Neural progenitor cell (in vitro differentiated cells): ENCODE measurements at regions not wholly inside any gene's neighbourhood (a gene's known extent, or its start where the extent isn't known, plus 50 kb on each side); places are given as distances from the start of the nearest gene placed in this dataset.

ENCODE experiments used
- DNase-seq: peaks from one replicate; pipeline ENCODE4 v3.0.0-alpha.2; 2016; ENCODE audit warnings: low spot score
- H2AFZ ChIP-seq: fragments of 200-600 bp; sonication (generic); replicated peaks from 2 replicates; pipeline ENCODE4 v1.6.1; 2016; ENCODE audit warnings: antibody characterized with exemption
- H3F3A ChIP-seq: fragments of 200-600 bp; sonication (generic); 2 replicates; pipeline ENCODE4 v1.6.1; 2016; ENCODE audit warnings: antibody characterized with exemption, low read depth
- H3K27ac ChIP-seq: fragments of 200-600 bp; sonication (generic); 2 replicates; pipeline ENCODE4 v1.5.1; 2016; ENCODE audit warnings: mild to moderate bottlenecking
- H3K27me3 ChIP-seq: fragments of 200-600 bp; sonication (generic); 2 replicates; pipeline ENCODE4 v1.6.1; 2016; ENCODE audit warnings: mild to moderate bottlenecking, moderate library complexity
- H3K36me3 ChIP-seq: fragments of 200-600 bp; sonication (generic); 2 replicates; pipeline ENCODE4 v1.5.1; 2016
- H3K4me1 ChIP-seq: fragments of 200-600 bp; sonication (generic); 2 replicates; pipeline ENCODE4 v1.6.1; 2016; ENCODE audit warnings: mixed run types
- H3K4me2 ChIP-seq: fragments of 200-600 bp; sonication (generic); 2 replicates; pipeline ENCODE4 v1.6.1; 2016
- H3K4me3 ChIP-seq: fragments of 200-600 bp; sonication (generic); 2 replicates; pipeline ENCODE4 v1.5.1; 2016
- H3K79me2 ChIP-seq: fragments of 200-600 bp; sonication (generic); 2 replicates; pipeline ENCODE4 v1.6.1; 2016; ENCODE audit warnings: low read depth
- H3K9ac ChIP-seq: fragments of 200-600 bp; sonication (generic); 2 replicates; pipeline ENCODE4 v1.6.1; 2016
- H3K9me3 ChIP-seq: fragments of 200-600 bp; sonication (generic); 2 replicates; pipeline ENCODE4 v1.5.1; 2016; ENCODE audit warnings: low read depth
- H4K20me1 ChIP-seq: fragments of 200-600 bp; sonication (generic); 2 replicates; pipeline ENCODE4 v1.6.1; 2016; ENCODE audit warnings: low read depth
- H3K27ac Mint-ChIP-seq: 3 replicates; pipeline ENCODE4 v1.8.0; 2021; ENCODE audit warnings: mixed read lengths
- H3K27me3 Mint-ChIP-seq: 2 replicates; pipeline ENCODE4 v1.8.0; 2022; ENCODE audit warnings: low read depth, mild to moderate bottlenecking, inconsistent platforms, moderate library complexity, mixed read lengths; ENCODE audit not compliant: insufficient read depth
- H3K36me3 Mint-ChIP-seq: 3 replicates; pipeline ENCODE4 v1.8.0; 2021; ENCODE audit warnings: mixed read lengths
- H3K4me1 Mint-ChIP-seq: 3 replicates; pipeline ENCODE4 v1.8.0; 2021; ENCODE audit warnings: mixed read lengths
- H3K4me3 Mint-ChIP-seq: 3 replicates; pipeline ENCODE4 v1.8.0; 2021; ENCODE audit warnings: mild to moderate bottlenecking, moderate library complexity, mixed read lengths
- H3K9me3 Mint-ChIP-seq: 3 replicates; pipeline ENCODE4 v1.8.0; 2020; ENCODE audit warnings: mixed read lengths
- CTCF ChIP-seq: fragments of 200-600 bp; sonication (generic); IDR thresholded peaks from 2 replicates; pipeline ENCODE4 v1.5.1; 2017; ENCODE audit warnings: antibody characterized with exemption, mild to moderate bottlenecking
- EZH2 ChIP-seq: fragments of 200-600 bp; sonication (generic); IDR thresholded peaks from 2 replicates; pipeline ENCODE4 v1.6.1; 2017; ENCODE audit warnings: antibody characterized with exemption, mild to moderate bottlenecking, moderate library complexity
- EZH2phosphoT487 ChIP-seq: fragments of 200-600 bp; sonication (generic); IDR thresholded peaks from 2 replicates; pipeline ENCODE4 v1.6.1; 2017; ENCODE audit warnings: antibody characterized with exemption

GRCh38 chr1:95497566-95497965 lies 263.6 kb downstream of the RWDD3 start:
- H3K9ac ChIP-seq: no peak overlapping the region
- no peak overlapping the region for H2AFZ ChIP-seq
- no peak overlapping the region for H3K4me3 ChIP-seq
- no peaks in the 10 kb centered on the region for H3K9me3 ChIP-seq
- no peak overlapping the region for H3K27ac ChIP-seq
- H3K4me1 ChIP-seq: no peaks in the 10 kb centered on the region
- no peaks in the 10 kb centered on the region for H3K27me3 ChIP-seq
- H3K27me3 Mint-ChIP-seq: peaks cover 2% of the 10 kb centered on the region
- no peaks in the 10 kb centered on the region for H4K20me1 ChIP-seq
- no peak overlapping the region for H3K4me2 ChIP-seq
- no peaks in the 10 kb centered on the region for H3K79me2 ChIP-seq
- H3K36me3 ChIP-seq: no peaks in the 10 kb centered on the region
- no peaks in the 10 kb centered on the region for H3K9me3 Mint-ChIP-seq
- H3K4me3 Mint-ChIP-seq: no peak overlapping the region
- H3K27ac Mint-ChIP-seq: no peak overlapping the region
- peaks cover 6% of the 10 kb centered on the region for H3K4me1 Mint-ChIP-seq
- no peak for DNase-seq
- H3K36me3 Mint-ChIP-seq: no peaks in the 10 kb centered on the region
- no peaks in the 10 kb centered on the region for H3F3A ChIP-seq
- no peak for TF ChIP-seq EZH2
- no peak for TF ChIP-seq EZH2phosphoT487
- no peak for TF ChIP-seq CTCF

GRCh38 chr1:95503278-95504030 lies 269.4 kb downstream of the RWDD3 start:
- H3K79me2 ChIP-seq: no peaks in the 10 kb centered on the region
- H3K27me3 Mint-ChIP-seq: peaks cover 4% of the 10 kb centered on the region
- no peaks in the 10 kb centered on the region for H3K9me3 ChIP-seq
- no peaks in the 10 kb centered on the region for H3K36me3 Mint-ChIP-seq
- H3K4me3 ChIP-seq: no peak overlapping the region
- no peak overlapping the region for H3K4me2 ChIP-seq
- H3K4me1 ChIP-seq: no peaks in the 10 kb centered on the region
- H3K27ac Mint-ChIP-seq: no peak overlapping the region
- H3F3A ChIP-seq: no peaks in the 10 kb centered on the region
- H3K27me3 ChIP-seq: no peaks in the 10 kb centered on the region
- no peaks in the 10 kb centered on the region for H3K4me1 Mint-ChIP-seq
- no peak for DNase-seq
- H2AFZ ChIP-seq: no peak overlapping the region
- H3K36me3 ChIP-seq: no peaks in the 10 kb centered on the region
- H3K4me3 Mint-ChIP-seq: no peak overlapping the region
- no peaks in the 10 kb centered on the region for H3K9me3 Mint-ChIP-seq
- no peaks in the 10 kb centered on the region for H4K20me1 ChIP-seq
- no peak overlapping the region for H3K27ac ChIP-seq
- no peak overlapping the region for H3K9ac ChIP-seq
- TF ChIP-seq CTCF (no peak), EZH2phosphoT487 (no peak), EZH2 (no peak)

GRCh38 chr1:95504321-95504720 lies 270.3 kb downstream of the RWDD3 start:
- Mint-ChIP-seq H3K9me3 (no peaks in the 10 kb centered on the region), H3K27ac (no peak overlapping the region), H3K4me3 (no peak overlapping the region), H3K4me1 (no peaks in the 10 kb centered on the region), H3K36me3 (no peaks in the 10 kb centered on the region), H3K27me3 (peaks cover 3% of the 10 kb centered on the region)
- Histone ChIP-seq H3K4me1 (no peaks in the 10 kb centered on the region), H3K9ac (no peak overlapping the region), H3K4me2 (no peak overlapping the region), H3K9me3 (no peaks in the 10 kb centered on the region), H2AFZ (no peak overlapping the region), H3K27me3 (no peaks in the 10 kb centered on the region), H3F3A (no peaks in the 10 kb centered on the region), H4K20me1 (no peaks in the 10 kb centered on the region), H3K27ac (no peak overlapping the region), H3K79me2 (no peaks in the 10 kb centered on the region), H3K36me3 (no peaks in the 10 kb centered on the region), H3K4me3 (no peak overlapping the region)
- no peak for TF ChIP-seq EZH2
- TF ChIP-seq CTCF: no peak
- TF ChIP-seq EZH2phosphoT487: no peak
- DNase-seq: no peak
